ENCODE measurements at regions not wholly inside any gene's neighbourhood (a gene's known extent, or its start where the extent isn't known, plus 50 kb on each side); places are given as distances from the start of the nearest gene placed in this dataset.
A peak's percentile ranks its signal among the peaks of the same experiment; 100 is the strongest.

- no peak for DNase-seq (ENCODE audit: low read depth)
- no peak overlapping the region for H3K4me3 ChIP-seq (ENCODE audit: low read length)
- no peak for TF ChIP-seq CTCF (IDR thresholded peaks at IDR 0.05; ENCODE audit: insufficient read depth, low read depth, low read length, missing control alignments)
These were observed 516.5 kb downstream of the CD83 start for GRCh38 chr6:14634072-14634471.

GRCh38 chr6:14635195-14635594 lies 517.6 kb downstream of the CD83 start:
- DNase-seq (ENCODE audit: low read depth), result peak; percentile 11
- TF ChIP-seq CTCF (IDR thresholded peaks at IDR 0.05; ENCODE audit: insufficient read depth, low read depth, low read length, missing control alignments), result no peak
- no peak overlapping the region for H3K4me3 ChIP-seq (ENCODE audit: low read length)

- TF ChIP-seq CTCF (IDR thresholded peaks at IDR 0.05; ENCODE audit: insufficient read depth, low read depth, low read length, missing control alignments), result no peak
- DNase-seq (ENCODE audit: low read depth), result no peak
- H3K4me3 ChIP-seq (ENCODE audit: low read length), result no peak overlapping the region
These were observed 518.5 kb downstream of the CD83 start for GRCh38 chr6:14635934-14636591.

- TF ChIP-seq CTCF (IDR thresholded peaks at IDR 0.05; ENCODE audit: insufficient read depth, low read depth, low read length, missing control alignments), result no peak
- DNase-seq (ENCODE audit: low read depth), result no peak
- H3K4me3 ChIP-seq (ENCODE audit: low read length), result no peak overlapping the region
These were observed 520.9 kb downstream of the CD83 start for GRCh38 chr6:14638435-14638905.

- peak; percentile 24 for TF ChIP-seq CTCF (IDR thresholded peaks at IDR 0.05; ENCODE audit: insufficient read depth, low read depth, low read length, missing control alignments)
- no peak overlapping the region for H3K4me3 ChIP-seq (ENCODE audit: low read length)
- peak; percentile 62 for DNase-seq (ENCODE audit: low read depth)
These were observed 521.6 kb downstream of the CD83 start for GRCh38 chr6:14638906-14639761.

- DNase-seq (ENCODE audit: low read depth), result no peak
- no peak for TF ChIP-seq CTCF (IDR thresholded peaks at IDR 0.05; ENCODE audit: insufficient read depth, low read depth, low read length, missing control alignments)
- H3K4me3 ChIP-seq (ENCODE audit: low read length), result no peak overlapping the region
These were observed 522.5 kb downstream of the CD83 start for GRCh38 chr6:14639983-14640599.
